ENCODE measurements at regions not wholly inside any gene's neighbourhood (a gene's known extent, or its start where the extent isn't known, plus 50 kb on each side); places are given as distances from the start of the nearest gene placed in this dataset.

DNA sequence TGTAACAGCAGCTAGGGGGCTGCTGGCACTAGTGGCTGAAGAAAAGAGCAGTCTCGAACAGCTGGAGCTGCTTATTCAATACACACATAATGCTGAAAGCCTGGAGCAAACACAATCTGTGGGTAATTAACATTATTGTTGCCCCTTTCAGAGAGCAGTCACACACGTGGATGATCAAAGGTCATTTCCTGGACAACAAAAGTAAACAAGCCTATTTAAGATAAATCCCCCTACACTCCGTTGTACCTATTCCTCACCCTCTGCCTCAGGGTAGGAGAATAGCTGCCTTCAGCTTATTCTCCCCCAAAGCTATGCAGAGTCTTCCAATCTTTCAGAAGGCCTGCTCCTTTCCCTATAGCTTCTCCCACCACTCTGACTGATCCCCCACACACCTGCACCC lies 803.9 kb downstream of the C4orf33 start (continued):
- TF ChIP-seq, protein P1, sequence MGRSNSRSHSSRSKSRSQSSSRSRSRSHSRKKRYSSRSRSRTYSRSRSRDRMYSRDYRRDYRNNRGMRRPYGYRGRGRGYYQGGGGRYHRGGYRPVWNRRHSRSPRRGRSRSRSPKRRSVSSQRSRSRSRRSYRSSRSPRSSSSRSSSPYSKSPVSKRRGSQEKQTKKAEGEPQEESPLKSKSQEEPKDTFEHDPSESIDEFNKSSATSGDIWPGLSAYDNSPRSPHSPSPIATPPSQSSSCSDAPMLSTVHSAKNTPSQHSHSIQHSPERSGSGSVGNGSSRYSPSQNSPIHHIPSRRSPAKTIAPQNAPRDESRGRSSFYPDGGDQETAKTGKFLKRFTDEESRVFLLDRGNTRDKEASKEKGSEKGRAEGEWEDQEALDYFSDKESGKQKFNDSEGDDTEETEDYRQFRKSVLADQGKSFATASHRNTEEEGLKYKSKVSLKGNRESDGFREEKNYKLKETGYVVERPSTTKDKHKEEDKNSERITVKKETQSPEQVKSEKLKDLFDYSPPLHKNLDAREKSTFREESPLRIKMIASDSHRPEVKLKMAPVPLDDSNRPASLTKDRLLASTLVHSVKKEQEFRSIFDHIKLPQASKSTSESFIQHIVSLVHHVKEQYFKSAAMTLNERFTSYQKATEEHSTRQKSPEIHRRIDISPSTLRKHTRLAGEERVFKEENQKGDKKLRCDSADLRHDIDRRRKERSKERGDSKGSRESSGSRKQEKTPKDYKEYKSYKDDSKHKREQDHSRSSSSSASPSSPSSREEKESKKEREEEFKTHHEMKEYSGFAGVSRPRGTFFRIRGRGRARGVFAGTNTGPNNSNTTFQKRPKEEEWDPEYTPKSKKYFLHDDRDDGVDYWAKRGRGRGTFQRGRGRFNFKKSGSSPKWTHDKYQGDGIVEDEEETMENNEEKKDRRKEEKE (IDR thresholded peaks at IDR 0.05; ENCODE audit: borderline replicate concordance in 1 of 2, control insufficient read depth in 1 of 2, low read depth in 2 of 2, low read length in 1 of 2) = no peak
- TF ChIP-seq NFIC (IDR thresholded peaks at IDR 0.05) = no peak
- TF ChIP-seq CAMTA2 (CRISPR knock-in tag; conservative IDR thresholded peaks at IDR 0.05) = no peak
- TF ChIP-seq PHF8 (IDR thresholded peaks at IDR 0.05; ENCODE audit: borderline replicate concordance, low read length) = no peak
- no peak for TF ChIP-seq DDX20 (tag; IDR thresholded peaks at IDR 0.05; ENCODE audit: low read depth)
- TF ChIP-seq, protein P2, sequence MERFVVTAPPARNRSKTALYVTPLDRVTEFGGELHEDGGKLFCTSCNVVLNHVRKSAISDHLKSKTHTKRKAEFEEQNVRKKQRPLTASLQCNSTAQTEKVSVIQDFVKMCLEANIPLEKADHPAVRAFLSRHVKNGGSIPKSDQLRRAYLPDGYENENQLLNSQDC (CRISPR knock-in tag; IDR thresholded peaks at IDR 0.05) = no peak
- TF ChIP-seq, protein P3, sequence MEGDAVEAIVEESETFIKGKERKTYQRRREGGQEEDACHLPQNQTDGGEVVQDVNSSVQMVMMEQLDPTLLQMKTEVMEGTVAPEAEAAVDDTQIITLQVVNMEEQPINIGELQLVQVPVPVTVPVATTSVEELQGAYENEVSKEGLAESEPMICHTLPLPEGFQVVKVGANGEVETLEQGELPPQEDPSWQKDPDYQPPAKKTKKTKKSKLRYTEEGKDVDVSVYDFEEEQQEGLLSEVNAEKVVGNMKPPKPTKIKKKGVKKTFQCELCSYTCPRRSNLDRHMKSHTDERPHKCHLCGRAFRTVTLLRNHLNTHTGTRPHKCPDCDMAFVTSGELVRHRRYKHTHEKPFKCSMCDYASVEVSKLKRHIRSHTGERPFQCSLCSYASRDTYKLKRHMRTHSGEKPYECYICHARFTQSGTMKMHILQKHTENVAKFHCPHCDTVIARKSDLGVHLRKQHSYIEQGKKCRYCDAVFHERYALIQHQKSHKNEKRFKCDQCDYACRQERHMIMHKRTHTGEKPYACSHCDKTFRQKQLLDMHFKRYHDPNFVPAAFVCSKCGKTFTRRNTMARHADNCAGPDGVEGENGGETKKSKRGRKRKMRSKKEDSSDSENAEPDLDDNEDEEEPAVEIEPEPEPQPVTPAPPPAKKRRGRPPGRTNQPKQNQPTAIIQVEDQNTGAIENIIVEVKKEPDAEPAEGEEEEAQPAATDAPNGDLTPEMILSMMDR (IDR thresholded peaks at IDR 0.05 in 2 of 3, conservative IDR thresholded peaks at IDR 0.05 in 1 of 3; ENCODE audit: insufficient read depth in 2 of 3, low read depth in 1 of 3, low read length in 3 of 3) = no peak
